Endodermal cell (in vitro differentiated cells): ENCODE measurements at regions not wholly inside any gene's neighbourhood (a gene's known extent, or its start where the extent isn't known, plus 50 kb on each side); places are given as distances from the start of the nearest gene placed in this dataset.
"Not testable (repeated sequence)": the region's sequence is repeated elsewhere in the genome, so short reads cannot be mapped to it uniquely, and the experiment has no call there.

Source experiments
- DNase-seq: peaks from one replicate; pipeline ENCODE4 v3.0.0-alpha.2; 2017
- H3K27ac ChIP-seq: 2 replicates; pipeline ENCODE4 v1.5.1; 2013; ENCODE audit warnings: mild to moderate bottlenecking, low read depth, low read length, moderate library complexity
- H3K27me3 ChIP-seq: 2 replicates; pipeline ENCODE4 v1.6.1; 2013; ENCODE audit warnings: mild to moderate bottlenecking, low read length, moderate library complexity; ENCODE audit not compliant: insufficient read depth, control insufficient read depth, poor library complexity, severe bottlenecking
- H3K36me3 ChIP-seq: 2 replicates; pipeline ENCODE4 v1.7.0; 2013; ENCODE audit warnings: mild to moderate bottlenecking, low read length, moderate library complexity; ENCODE audit not compliant: control insufficient read depth, insufficient read depth
- H3K4me1 ChIP-seq: one replicate; pipeline ENCODE4 v1.7.0; 2013; ENCODE audit warnings: low read length; ENCODE audit not compliant: control insufficient read depth, insufficient read depth
- H3K4me3 ChIP-seq: 2 replicates; pipeline ENCODE4 v1.5.1; 2013; ENCODE audit warnings: mild to moderate bottlenecking, low read length, moderate library complexity
- H3K9ac ChIP-seq: 2 replicates; pipeline ENCODE4 v1.6.1; 2013; ENCODE audit warnings: mild to moderate bottlenecking, low read length, moderate library complexity; ENCODE audit not compliant: poor library complexity, severe bottlenecking; ENCODE audit errors: extremely low read depth
- H3K9me3 ChIP-seq: 2 replicates; pipeline ENCODE4 v1.6.1; 2013; ENCODE audit warnings: mild to moderate bottlenecking, low read length, moderate library complexity; ENCODE audit not compliant: control insufficient read depth
- H3K27ac Mint-ChIP-seq: 2 replicates; pipeline ENCODE4 v1.8.0; 2020; ENCODE audit warnings: mixed read lengths
- H3K27me3 Mint-ChIP-seq: 2 replicates; pipeline ENCODE4 v1.8.0; 2021; ENCODE audit warnings: mild to moderate bottlenecking, mixed read lengths; ENCODE audit not compliant: insufficient read depth
- H3K36me3 Mint-ChIP-seq: 2 replicates; pipeline ENCODE4 v1.8.0; 2020; ENCODE audit warnings: low read depth, mixed read lengths
- H3K4me1 Mint-ChIP-seq: 2 replicates; pipeline ENCODE4 v1.8.0; 2020; ENCODE audit warnings: mixed read lengths
- H3K4me3 Mint-ChIP-seq: 2 replicates; pipeline ENCODE4 v1.8.0; 2020; ENCODE audit warnings: mild to moderate bottlenecking, moderate library complexity, mixed read lengths
- H3K9me3 Mint-ChIP-seq: 2 replicates; pipeline ENCODE4 v1.8.0; 2020; ENCODE audit warnings: mild to moderate bottlenecking, mixed read lengths
- CTCF ChIP-seq: fragments of 200-600 bp; sonication (generic); conservative IDR thresholded peaks from 2 replicates; pipeline ENCODE4 v1.5.0; 2021; ENCODE audit warnings: antibody characterized with exemption, mild to moderate bottlenecking
- WGBS, 2 experiments: methylation state at CpG; one replicate each; pipeline versions ENCODE4 v1.1.5 to v1.1.7; 2013; ENCODE audit warnings: missing lambda C conversion rate in 2 of 2, mixed read lengths in 1 of 2; ENCODE audit not compliant: insufficient coverage in 1 of 2, insufficient read length in 1 of 2; 5-methylcytosine and 5-hydroxymethylcytosine counted together

- no peak overlapping the region for H3K27ac ChIP-seq
- Mint-ChIP-seq H3K36me3 (no peaks in the 10 kb centered on the region), H3K9me3 (peaks cover 14% of the 10 kb centered on the region), H3K27me3 (no peaks in the 10 kb centered on the region), H3K4me1 (peaks cover 5% of the 10 kb centered on the region), H3K27ac (no peak overlapping the region), H3K4me3 (no peak overlapping the region)
- H3K36me3 ChIP-seq, result no peaks in the 10 kb centered on the region
- no peak for DNase-seq
- no peak overlapping the region for H3K9ac ChIP-seq
- 59 to 85% methylated on average over 2 to 4 of the region's 4 CpGs for WGBS, 2 experiments
- H3K9me3 ChIP-seq, result no peaks in the 10 kb centered on the region
- no peak overlapping the region for H3K4me3 ChIP-seq
- no peaks in the 10 kb centered on the region for H3K4me1 ChIP-seq
- no peak for TF ChIP-seq CTCF
- no peaks in the 10 kb centered on the region for H3K27me3 ChIP-seq
Observed at GRCh38 chr11:135017296-135017695, 605.3 kb upstream of the B3GAT1 start.

GRCh38 chr11:135015966-135016365, 603.9 kb upstream of the B3GAT1 start:
- Histone ChIP-seq H3K36me3 (no peaks in the 10 kb centered on the region), H3K27ac (no peak overlapping the region), H3K9me3 (no peaks in the 10 kb centered on the region), H3K27me3 (no peaks in the 10 kb centered on the region), H3K4me3 (no peak overlapping the region), H3K4me1 (no peaks in the 10 kb centered on the region), H3K9ac (no peak overlapping the region)
- H3K4me3 Mint-ChIP-seq, result no peak overlapping the region
- 95% methylated on average over 3 of the region's 3 CpGs; no CpG with 5 or more reads in 1 of the 2 experiments for WGBS, 2 experiments
- H3K27ac Mint-ChIP-seq, result no peak overlapping the region
- no peak for DNase-seq
- H3K9me3 Mint-ChIP-seq, result peaks cover 20% of the 10 kb centered on the region
- H3K36me3 Mint-ChIP-seq, result no peaks in the 10 kb centered on the region
- no peaks in the 10 kb centered on the region for H3K27me3 Mint-ChIP-seq
- H3K4me1 Mint-ChIP-seq, result no peaks in the 10 kb centered on the region
- no peak for TF ChIP-seq CTCF

- not testable (repeated sequence) for DNase-seq, H3K4me3 Mint-ChIP-seq, H3K9me3 ChIP-seq, H3K9ac ChIP-seq, H3K27me3 Mint-ChIP-seq, H3K27ac ChIP-seq, H3K36me3 ChIP-seq, H3K4me1 Mint-ChIP-seq, H3K27me3 ChIP-seq, H3K36me3 Mint-ChIP-seq, H3K4me3 ChIP-seq, H3K4me1 ChIP-seq, H3K9me3 Mint-ChIP-seq, H3K27ac Mint-ChIP-seq
- 91 to 100% methylated on average over 2 of the region's 2 CpGs for WGBS, 2 experiments
Observed at GRCh38 chr11:135011313-135011712, 599.3 kb upstream of the B3GAT1 start.

GRCh38 chr11:135009125-135009524, 597.1 kb upstream of the B3GAT1 start:
- WGBS, 2 experiments, result 91 to 92% methylated on average over 3 to 6 of the region's 6 CpGs
- no peaks in the 10 kb centered on the region for H3K27me3 Mint-ChIP-seq

More at GRCh38 chr11:135009125-135009524, 597.1 kb upstream of the B3GAT1 start:
- Mint-ChIP-seq H3K36me3 (no peaks in the 10 kb centered on the region), H3K4me1 (no peaks in the 10 kb centered on the region), H3K4me3 (no peak overlapping the region), H3K9me3 (peaks cover 10% of the 10 kb centered on the region), H3K27ac (no peak overlapping the region)
- H3K4me1 ChIP-seq, result no peaks in the 10 kb centered on the region
- no peaks in the 10 kb centered on the region for H3K27me3 ChIP-seq
- H3K4me3 ChIP-seq, result no peak overlapping the region
- no peak for DNase-seq
- H3K9ac ChIP-seq, result no peak overlapping the region
- TF ChIP-seq CTCF, result no peak
- H3K36me3 ChIP-seq, result no peaks in the 10 kb centered on the region
- no peaks in the 10 kb centered on the region for H3K9me3 ChIP-seq
- H3K27ac ChIP-seq, result no peak overlapping the region
